SK-N-SH (cell line): ENCODE measurements at regions not wholly inside any gene's neighbourhood (a gene's known extent, or its start where the extent isn't known, plus 50 kb on each side); places are given as distances from the start of the nearest gene placed in this dataset.

Experiments used
- CTCF ChIA-PET: fragments of 300-600, 350-600 bp; formaldehyde crosslinking; extraction: SDS; loops from one replicate; lab custom pipeline; 2021; lab: Yijun Ruan, JAX
- POLR2A ChIA-PET: fragments of 350-600 bp; sonication (Branson Sonifier 250); formaldehyde crosslinking; extraction: SDS; loops from one replicate; lab custom pipeline; 2020; ENCODE audit warnings: antibody characterized with exemption, inconsistent platforms; lab: Yijun Ruan, JAX
- DNase-seq: peaks from one replicate; pipeline ENCODE4 v3.0.0; 2012
- H2AFZ ChIP-seq: fragments of 200-600 bp; sonication (generic); 2 replicates; pipeline ENCODE4 v1.8.1; 2016; ENCODE audit warnings: antibody characterized with exemption, mild to moderate bottlenecking, low read depth
- H3F3A ChIP-seq: fragments of 200-600 bp; sonication (generic); replicated peaks from 2 replicates; pipeline ENCODE3; 2016; ENCODE audit warnings: antibody characterized with exemption, mild to moderate bottlenecking; ENCODE audit not compliant: insufficient read depth
- H3K27ac ChIP-seq, 2 experiments: fragments of 200-500 bp in 1 of 2; fragments of 200-600 bp in 1 of 2; sonication (Bioruptor generic) in 1 of 2; sonication (generic), shearing (Covaris generic) in 1 of 2; 2 replicates each; pipeline versions ENCODE4 v1.5.1 to v1.6.1; 2014 to 2016; ENCODE audit warnings: low read depth in 2 of 2, inconsistent platforms in 1 of 2, low read length in 1 of 2, mild to moderate bottlenecking in 1 of 2, mixed read lengths in 1 of 2
- H3K27me3 ChIP-seq: fragments of 200-600 bp; sonication (generic), shearing (Covaris generic); 2 replicates; pipeline ENCODE4 v1.6.1; 2016; ENCODE audit warnings: mixed run types; ENCODE audit not compliant: insufficient read depth
- H3K36me3 ChIP-seq, 2 experiments: fragments of 200-500 bp in 1 of 2; fragments of 200-600 bp in 1 of 2; sonication (Bioruptor generic) in 1 of 2; sonication (generic) in 1 of 2; replicated peaks in 1 of 2; 2 replicates each; pipeline versions ENCODE3 to v1.5.1; 2014 to 2016; ENCODE audit warnings: low read length in 1 of 2, mild to moderate bottlenecking in 1 of 2; ENCODE audit not compliant: insufficient read depth in 2 of 2, control insufficient read depth in 1 of 2
- H3K4me1 ChIP-seq, 2 experiments: fragments of 200-500 bp in 1 of 2; fragments of 200-600 bp in 1 of 2; sonication (Bioruptor generic) in 1 of 2; sonication (generic), shearing (Covaris generic) in 1 of 2; 2 replicates each; pipeline versions ENCODE4 v1.5.1 to v1.6.1; 2014 to 2016; ENCODE audit warnings: low read depth in 1 of 2, low read length in 1 of 2, mixed run types in 1 of 2; ENCODE audit not compliant: insufficient read depth in 2 of 2, control insufficient read depth in 1 of 2
- H3K4me2 ChIP-seq: fragments of 200-600 bp; sonication (generic), shearing (Covaris generic); 2 replicates; pipeline ENCODE4 v1.6.1; 2017; ENCODE audit warnings: mixed run types
- H3K4me3 ChIP-seq, 2 experiments: fragments of 200-500 bp in 1 of 2; fragments of 200-600 bp in 1 of 2; sonication (Bioruptor generic) in 1 of 2; sonication (generic), shearing (Covaris generic) in 1 of 2; 2 replicates each; pipeline versions ENCODE4 v1.5.1 to v1.8.1; 2014 to 2016; ENCODE audit warnings: low read depth in 2 of 2, inconsistent platforms in 1 of 2, low read length in 1 of 2, mild to moderate bottlenecking in 1 of 2, mixed read lengths in 1 of 2, moderate library complexity in 1 of 2
- H3K79me2 ChIP-seq: fragments of 200-600 bp; sonication (generic); 2 replicates; pipeline ENCODE4 v1.8.1; 2017; ENCODE audit warnings: mild to moderate bottlenecking; ENCODE audit not compliant: insufficient read depth
- H3K9ac ChIP-seq: fragments of 200-600 bp; sonication (generic); 2 replicates; pipeline ENCODE4 v1.6.1; 2017; ENCODE audit warnings: mixed run types
- H3K9me2 ChIP-seq: fragments of 200-600 bp; sonication (generic); 2 replicates; pipeline ENCODE4 v1.6.1; 2017; ENCODE audit warnings: mixed run types
- H3K9me3 ChIP-seq: fragments of 200-600 bp; sonication (generic); 2 replicates; pipeline ENCODE4 v1.6.1; 2017; ENCODE audit warnings: mixed run types, mild to moderate bottlenecking, moderate library complexity
- H4K20me1 ChIP-seq: fragments of 200-600 bp; sonication (generic); 2 replicates; pipeline ENCODE4 v1.6.1; 2017; ENCODE audit warnings: mild to moderate bottlenecking, mixed run types; ENCODE audit not compliant: insufficient read depth
- CHD2 ChIP-seq: fragments of 150-350 bp; IDR thresholded peaks from 2 replicates; pipeline ENCODE4 v1.6.1; 2018; ENCODE audit warnings: low read length; ENCODE audit not compliant: partially characterized antibody
- EP300 ChIP-seq, 2 experiments: IDR thresholded peaks; 2 replicates each; pipeline versions ENCODE4 v1.4.0 to v1.6.1; 2012; ENCODE audit warnings: borderline replicate concordance in 1 of 2, low read depth in 1 of 2, low read length in 1 of 2
- EZH2phosphoT487 ChIP-seq: fragments of 200-600 bp; sonication (generic); IDR thresholded peaks from 2 replicates; pipeline ENCODE4 v1.6.1; 2017; ENCODE audit warnings: low read depth, mixed run types, mild to moderate bottlenecking, antibody characterized with exemption, moderate library complexity, borderline replicate concordance
- GATA2 ChIP-seq: sonication (generic); formaldehyde crosslinking; IDR thresholded peaks from 2 replicates; pipeline ENCODE4 v1.5.0; 2020; ENCODE audit warnings: mild to moderate bottlenecking, missing genetic modification reagents
- IRF3 ChIP-seq: fragments of 150-350 bp; IDR thresholded peaks from 2 replicates; pipeline ENCODE4 v1.6.1; 2016; ENCODE audit warnings: mild to moderate bottlenecking, low read depth, low read length
- JUND ChIP-seq: IDR thresholded peaks from 2 replicates; pipeline ENCODE4 v1.4.0; 2012
- MAX ChIP-seq: IDR thresholded peaks from 2 replicates; pipeline ENCODE4 v1.4.0; 2012; ENCODE audit warnings: low read depth
- MEF2A ChIP-seq: IDR thresholded peaks from 2 replicates; pipeline ENCODE4 v1.4.0; 2012; ENCODE audit warnings: low read depth, borderline replicate concordance
- NRF1 ChIP-seq: IDR thresholded peaks from 2 replicates; pipeline ENCODE4 v1.6.1; 2012; ENCODE audit warnings: low read depth, mild to moderate bottlenecking, low read length
- PBX3 ChIP-seq: IDR thresholded peaks from 2 replicates; pipeline ENCODE4; 2012
- RAD21 ChIP-seq: IDR thresholded peaks from 2 replicates; pipeline ENCODE4 v1.6.1; 2012; ENCODE audit warnings: mild to moderate bottlenecking, low read length
- RCOR1 ChIP-seq: fragments of 150-350 bp; IDR thresholded peaks from 2 replicates; pipeline ENCODE4 v1.6.1; 2017; ENCODE audit warnings: antibody characterized with exemption, low read length
- REST ChIP-seq: IDR thresholded peaks from 2 replicates; pipeline ENCODE4 v1.6.1; 2012; ENCODE audit warnings: mild to moderate bottlenecking, low read depth, low read length, moderate library complexity
- SIN3A ChIP-seq: IDR thresholded peaks from 2 replicates; pipeline ENCODE4 v1.6.1; 2012; ENCODE audit warnings: low read depth, mild to moderate bottlenecking, low read length, moderate library complexity, borderline replicate concordance
- SMC3 ChIP-seq: IDR thresholded peaks from 2 replicates; pipeline ENCODE4 v1.6.1; 2012; ENCODE audit warnings: low read depth, low read length, improper control_type of control experiment
- TAF1 ChIP-seq: IDR thresholded peaks from 2 replicates; pipeline ENCODE4 v1.6.1; 2012; ENCODE audit warnings: low read depth, mild to moderate bottlenecking, low read length, moderate library complexity, borderline replicate concordance
- TCF12 ChIP-seq: IDR thresholded peaks from 2 replicates; pipeline ENCODE4 v1.4.0; 2012
- TEAD4 ChIP-seq: IDR thresholded peaks from 2 replicates; pipeline ENCODE4 v1.4.0; 2012; ENCODE audit warnings: mild to moderate bottlenecking, borderline replicate concordance; ENCODE audit not compliant: insufficient read depth
- USF1 ChIP-seq: IDR thresholded peaks from 2 replicates; pipeline ENCODE4 v1.4.0; 2012; ENCODE audit warnings: low read depth, borderline replicate concordance
- WGBS: methylation state at CpG from one replicate; pipeline ENCODE4 v1.1.6; 2017; ENCODE audit warnings: low lambda C conversion rate; 5-methylcytosine and 5-hydroxymethylcytosine counted together

- ChIA-PET POLR2A (no interaction called here), CTCF (interaction anchor here (0.8 kb wide), 1 partner anchor 246 kb away, joined by 3 read pairs; no protein-coding TSS in a partner anchor)
- Histone ChIP-seq H3K9me3 (no peaks in the 10 kb centered on the region), H3K4me1 (peaks cover 0 to 12% of the 10 kb centered on the region in 2 experiments; a peak in 1 of 4 replicates), H2AFZ (no peak overlapping the region), H3K9me2 (no peaks in the 10 kb centered on the region), H3K27ac (no peak overlapping the region), H3K4me3 (no peak overlapping the region), H3K79me2 (no peaks in the 10 kb centered on the region), H3K9ac (no peak overlapping the region), H3K27me3 (peaks cover 10% of the 10 kb centered on the region; the same call in 1 of the 2 replicates), H3K36me3 (no peaks in the 10 kb centered on the region), H3K4me2 (no peak overlapping the region), H4K20me1 (no peaks in the 10 kb centered on the region), H3F3A (no peaks in the 10 kb centered on the region)
- TF ChIP-seq EP300 (IDR thresholded peaks at IDR 0.05; ENCODE audit: borderline replicate concordance in 1 of 2, low read depth in 1 of 2, low read length in 1 of 2) (no peak), PBX3 (no peak), JUND (no peak), MEF2A (no peak), TCF12 (no peak), EZH2phosphoT487 (no peak), REST (no peak), GATA2 (CRISPR knock-in tag) (no peak), TAF1 (no peak), USF1 (no peak), RCOR1 (no peak), SIN3A (no peak)
- no peak for DNase-seq
- WGBS, result 33% methylated on average over 5 of the region's 5 CpGs
Measured at GRCh38 chr17:77763575-77763974, 194.9 kb upstream of the TNRC6C start.

- H3K36me3 ChIP-seq, result no peaks in the 10 kb centered on the region
- no peaks in the 10 kb centered on the region for H4K20me1 ChIP-seq
- no peak overlapping the region for H3K27ac ChIP-seq
- TF ChIP-seq IRF3 (no peak), SMC3 (no peak), RAD21 (no peak), NRF1 (no peak), TAF1 (no peak), TEAD4 (no peak), MAX (no peak), CHD2 (no peak)
- WGBS, result 68% methylated on average over 1 of the region's 1 CpG
- no peak overlapping the region for H3K4me3 ChIP-seq
- H3K4me2 ChIP-seq, result no peak overlapping the region
- H3K79me2 ChIP-seq, result no peaks in the 10 kb centered on the region
- H3F3A ChIP-seq, result no peaks in the 10 kb centered on the region
- H3K9me2 ChIP-seq, result no peaks in the 10 kb centered on the region
- ChIA-PET POLR2A (no interaction called here), CTCF (interaction anchor here (1.2 to 1.6 kb wide), 3 partner anchors 8 to 75 kb away, joined by 4 read pairs; no protein-coding TSS in a partner anchor)
- no peaks in the 10 kb centered on the region for H3K9me3 ChIP-seq
- H3K4me1 ChIP-seq, result peaks cover 0 to 12% of the 10 kb centered on the region in 2 experiments; a peak in 1 of 4 replicates
- no peak overlapping the region for H2AFZ ChIP-seq
- DNase-seq, result no peak
- H3K27me3 ChIP-seq, result peaks cover 10% of the 10 kb centered on the region; the same call in 1 of the 2 replicates
- H3K9ac ChIP-seq, result no peak overlapping the region
Measured at GRCh38 chr17:77765292-77765691, 193.2 kb upstream of the TNRC6C start.
